HAP-1 (cell line): ENCODE measurements at regions not wholly inside any gene's neighbourhood (a gene's known extent, or its start where the extent isn't known, plus 50 kb on each side); places are given as distances from the start of the nearest gene placed in this dataset.

Source experiments
- DNase-seq, 2 experiments: peaks; one replicate each; pipeline ENCODE4 v3.0.0-alpha.2; 2016 to 2020; ENCODE audit warnings: low spot score in 2 of 2
- H3K27me3 ChIP-seq: fragments of 250-450 bp; sonication (Bioruptor Pico); 2 replicates; pipeline ENCODE4 v1.5.1; 2020; ENCODE audit warnings: low read depth, mild to moderate bottlenecking, moderate library complexity
- H3K36me3 ChIP-seq: fragments of 250-450 bp; sonication (Bioruptor Pico); replicated peaks from 2 replicates; pipeline ENCODE4 v1.5.1; 2020; ENCODE audit warnings: mild to moderate bottlenecking
- H3K4me1 ChIP-seq: fragments of 250-450 bp; sonication (Bioruptor Pico); 2 replicates; pipeline ENCODE4 v1.5.1; 2020; ENCODE audit warnings: mild to moderate bottlenecking
- H3K4me3 ChIP-seq: fragments of 250-450 bp; sonication (Bioruptor Pico); 2 replicates; pipeline ENCODE4 v1.5.1; 2020; ENCODE audit warnings: mild to moderate bottlenecking, moderate library complexity
- H3K9me3 ChIP-seq: fragments of 250-450 bp; sonication (Bioruptor Pico); 2 replicates; pipeline ENCODE4 v1.5.1; 2020; ENCODE audit warnings: mild to moderate bottlenecking, moderate library complexity
- in situ Hi-C: fragments of 300-500 bp; cut with MboI; formaldehyde crosslinking; loops from 3 replicates; pipeline ENCODE4 v1.14.3; 2020; ENCODE audit warnings: low sequenced_read_pairs, inconsistent platforms, mixed read lengths

DNA sequence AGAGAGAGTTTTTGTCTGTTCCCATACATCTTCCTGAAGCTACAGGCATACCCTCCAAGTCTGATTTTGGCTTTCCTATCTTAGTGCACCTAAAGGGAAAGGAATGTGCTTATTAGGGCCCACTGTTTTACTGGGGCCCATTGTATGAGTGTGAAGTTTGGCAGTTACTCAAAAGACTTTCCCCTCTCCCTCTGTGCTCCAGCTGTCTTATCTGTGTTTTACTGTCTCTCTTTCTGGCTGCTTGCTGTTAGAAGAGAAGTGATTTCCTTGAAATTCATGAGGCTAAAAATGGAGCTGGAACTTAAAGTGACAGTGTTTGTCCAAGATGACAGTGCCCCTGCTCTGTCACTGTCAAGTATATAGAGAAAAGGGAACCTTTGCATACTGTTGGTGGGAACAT, 436.2 kb downstream of the OCA2 start:
- in situ Hi-C loops = no loop called here
- no peak for DNase-seq
- H3K36me3 ChIP-seq = no peaks in the 10 kb centered on the region
- H3K27me3 ChIP-seq = no peaks in the 10 kb centered on the region
- H3K4me1 ChIP-seq = no peaks in the 10 kb centered on the region
- H3K9me3 ChIP-seq = no peaks in the 10 kb centered on the region
- H3K4me3 ChIP-seq = no peak overlapping the region

GRCh38 chr15:27660676-27661075, 438.4 kb downstream of the OCA2 start:
- H3K4me1 ChIP-seq = no peaks in the 10 kb centered on the region
- no peaks in the 10 kb centered on the region for H3K27me3 ChIP-seq
- H3K9me3 ChIP-seq = no peaks in the 10 kb centered on the region
- H3K4me3 ChIP-seq = no peak overlapping the region
- no peak for DNase-seq
- in situ Hi-C loops = no loop called here
- H3K36me3 ChIP-seq = no peaks in the 10 kb centered on the region

DNA sequence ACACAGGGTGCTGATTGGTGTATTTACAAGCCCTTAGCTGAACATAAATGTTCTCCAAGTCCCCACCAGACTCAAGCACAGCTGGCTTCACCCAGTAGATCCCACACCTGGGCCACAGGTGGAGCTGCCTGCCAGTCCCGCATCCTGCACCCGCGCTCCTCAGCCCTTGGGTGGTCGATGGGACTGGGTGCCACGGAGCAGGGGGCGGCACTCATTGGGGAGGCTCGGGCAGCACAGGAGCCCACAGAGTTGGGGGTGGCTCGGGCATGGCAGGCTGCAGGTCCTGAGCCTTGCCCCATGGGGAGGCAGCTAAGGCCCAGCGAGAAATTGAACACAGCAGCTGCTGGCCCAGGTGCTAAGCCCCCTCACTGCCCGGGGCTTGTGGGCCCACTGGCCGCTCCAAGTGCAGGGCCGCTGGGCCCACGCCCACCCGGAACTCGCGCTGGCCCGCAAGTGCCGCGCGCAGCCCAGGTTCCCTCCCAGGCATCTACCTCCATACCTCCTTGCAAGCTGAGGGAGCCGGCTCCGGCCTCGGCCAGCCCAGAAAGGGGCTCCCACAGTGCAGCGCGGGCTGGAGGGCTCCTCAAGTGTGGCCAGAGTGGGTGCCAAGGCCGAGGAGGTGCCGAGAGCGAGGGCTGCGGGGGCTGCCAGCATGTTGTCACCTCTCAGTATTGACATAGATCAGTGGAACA, 442.7 kb downstream of the OCA2 start:
- Histone ChIP-seq H3K4me3 (no peak overlapping the region), H3K36me3 (no peaks in the 10 kb centered on the region), H3K9me3 (no peaks in the 10 kb centered on the region; the same call in 1 of the 2 replicates), H3K27me3 (no peaks in the 10 kb centered on the region), H3K4me1 (no peaks in the 10 kb centered on the region)
- in situ Hi-C loops = no loop called here
- DNase-seq = no peak

- no peak overlapping the region for H3K4me3 ChIP-seq
- in situ Hi-C loops = no loop called here
- no peaks in the 10 kb centered on the region for H3K4me1 ChIP-seq
- no peaks in the 10 kb centered on the region; the same call in 1 of the 2 replicates for H3K9me3 ChIP-seq
- no peak for DNase-seq
- no peaks in the 10 kb centered on the region for H3K36me3 ChIP-seq
- no peaks in the 10 kb centered on the region for H3K27me3 ChIP-seq
Observed at GRCh38 chr15:27655056-27655455, 444.1 kb downstream of the OCA2 start.

DNA sequence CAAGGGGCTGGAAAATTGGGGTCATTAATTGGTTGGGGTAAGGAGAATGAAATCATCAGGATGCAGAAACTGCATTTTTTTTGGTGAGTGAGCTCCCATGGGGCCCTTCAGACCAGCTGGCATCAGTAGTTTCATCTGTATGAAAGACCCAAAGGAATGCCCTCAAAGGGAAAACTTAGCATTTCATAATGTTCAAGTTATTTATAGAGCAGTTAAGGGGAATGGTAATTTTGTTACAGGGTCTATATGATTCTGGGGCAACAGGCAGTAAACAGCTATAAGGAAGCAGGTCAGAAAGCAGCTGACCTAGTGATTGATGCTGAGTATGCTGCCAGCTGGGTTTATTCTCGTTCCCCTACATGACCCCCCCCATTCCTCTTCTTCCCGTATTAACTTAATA, 448.9 kb downstream of the OCA2 start:
- no peaks in the 10 kb centered on the region for H3K4me1 ChIP-seq
- no peak for DNase-seq
- in situ Hi-C loops = no loop called here

GRCh38 chr15:27648359-27648758, 450.8 kb downstream of the OCA2 start:
- in situ Hi-C loops = no loop called here
- H3K27me3 ChIP-seq = no peaks in the 10 kb centered on the region

More for the DNA sequence above, 448.9 kb downstream of the OCA2 start:
- H3K36me3 ChIP-seq = no peaks in the 10 kb centered on the region
- no peaks in the 10 kb centered on the region; the same call in 1 of the 2 replicates for H3K9me3 ChIP-seq
- H3K27me3 ChIP-seq = no peaks in the 10 kb centered on the region
- H3K4me3 ChIP-seq = no peak overlapping the region

GRCh38 chr15:27646531-27646930, 452.6 kb downstream of the OCA2 start:
- Histone ChIP-seq H3K4me1 (no peaks in the 10 kb centered on the region), H3K27me3 (no peaks in the 10 kb centered on the region), H3K36me3 (no peaks in the 10 kb centered on the region)

More at GRCh38 chr15:27648359-27648758, 450.8 kb downstream of the OCA2 start:
- H3K36me3 ChIP-seq = no peaks in the 10 kb centered on the region
- DNase-seq = no peak
- no peaks in the 10 kb centered on the region for H3K4me1 ChIP-seq
- no peak overlapping the region for H3K4me3 ChIP-seq
- no peaks in the 10 kb centered on the region for H3K9me3 ChIP-seq

GRCh38 chr15:27645672-27646071, 453.4 kb downstream of the OCA2 start:
- DNase-seq = no peak

More at GRCh38 chr15:27646531-27646930, 452.6 kb downstream of the OCA2 start:
- no peak for DNase-seq
- Histone ChIP-seq H3K4me3 (no peak overlapping the region), H3K9me3 (no peaks in the 10 kb centered on the region)
- in situ Hi-C loops = no loop called here

GRCh38 chr15:27642981-27643380, 456.1 kb downstream of the OCA2 start:
- Histone ChIP-seq H3K4me3 (no peak overlapping the region), H3K4me1 (no peaks in the 10 kb centered on the region), H3K9me3 (no peaks in the 10 kb centered on the region), H3K27me3 (no peaks in the 10 kb centered on the region), H3K36me3 (no peaks in the 10 kb centered on the region)
- no peak for DNase-seq
- in situ Hi-C loops = no loop called here

More at GRCh38 chr15:27645672-27646071, 453.4 kb downstream of the OCA2 start:
- in situ Hi-C loops = no loop called here
- Histone ChIP-seq H3K9me3 (no peaks in the 10 kb centered on the region), H3K27me3 (no peaks in the 10 kb centered on the region), H3K4me1 (no peaks in the 10 kb centered on the region), H3K36me3 (no peaks in the 10 kb centered on the region), H3K4me3 (no peak overlapping the region)

GRCh38 chr15:27639595-27639994, 459.5 kb downstream of the OCA2 start:
- in situ Hi-C loops = no loop called here
- DNase-seq = no peak
- H3K9me3 ChIP-seq = no peaks in the 10 kb centered on the region
- H3K4me3 ChIP-seq = no peak overlapping the region
- H3K4me1 ChIP-seq = no peaks in the 10 kb centered on the region
- H3K27me3 ChIP-seq = no peaks in the 10 kb centered on the region
- no peaks in the 10 kb centered on the region for H3K36me3 ChIP-seq

- H3K27me3 ChIP-seq = no peaks in the 10 kb centered on the region
- H3K4me1 ChIP-seq = no peaks in the 10 kb centered on the region
- no peak for DNase-seq
- in situ Hi-C loops = no loop called here
- H3K36me3 ChIP-seq = no peaks in the 10 kb centered on the region
- no peak overlapping the region for H3K4me3 ChIP-seq
- H3K9me3 ChIP-seq = no peaks in the 10 kb centered on the region
Observed at GRCh38 chr15:27638958-27639357, 460.2 kb downstream of the OCA2 start.

GRCh38 chr15:27635916-27636315, 463.2 kb downstream of the OCA2 start:
- no peaks in the 10 kb centered on the region for H3K9me3 ChIP-seq
- no peaks in the 10 kb centered on the region for H3K27me3 ChIP-seq
- H3K36me3 ChIP-seq = no peaks in the 10 kb centered on the region
- H3K4me1 ChIP-seq = no peaks in the 10 kb centered on the region
- no peak overlapping the region for H3K4me3 ChIP-seq
- in situ Hi-C loops = no loop called here
- no peak for DNase-seq

- DNase-seq = no peak
- H3K4me1 ChIP-seq = no peaks in the 10 kb centered on the region
- in situ Hi-C loops = no loop called here
- no peaks in the 10 kb centered on the region for H3K27me3 ChIP-seq
- H3K36me3 ChIP-seq = no peaks in the 10 kb centered on the region
- no peak overlapping the region for H3K4me3 ChIP-seq
- 0 out of 2 replicates have a peak, but pooled peaks cover 2% of the 10 kb centered on the region for H3K9me3 ChIP-seq
Observed at GRCh38 chr15:27628486-27628885, 470.6 kb downstream of the OCA2 start.

- DNase-seq = no peak
- H3K27me3 ChIP-seq = no peaks in the 10 kb centered on the region
- no peaks in the 10 kb centered on the region for H3K4me1 ChIP-seq
- H3K4me3 ChIP-seq = no peak overlapping the region
- 0 out of 2 replicates have a peak, but pooled peaks cover 2% of the 10 kb centered on the region for H3K9me3 ChIP-seq
- H3K36me3 ChIP-seq = no peaks in the 10 kb centered on the region
- in situ Hi-C loops = no loop called here
Observed at GRCh38 chr15:27627623-27628022, 471.5 kb downstream of the OCA2 start.
